AG04449 (cell line): ENCODE measurements at regions not wholly inside any gene's neighbourhood (a gene's known extent, or its start where the extent isn't known, plus 50 kb on each side); places are given as distances from the start of the nearest gene placed in this dataset.

Source experiments
- CTCF ChIA-PET: fragments of 350-600 bp; formaldehyde crosslinking; extraction: SDS; loops from one replicate; lab custom pipeline; 2021; ENCODE audit warnings: antibody characterized with exemption; lab: Yijun Ruan, JAX
- POLR2A ChIA-PET: fragments of 400-600, 350-600 bp; formaldehyde crosslinking; extraction: SDS; loops from one replicate; lab custom pipeline; 2020; ENCODE audit warnings: antibody characterized with exemption, inconsistent platforms; lab: Yijun Ruan, JAX
- DNase-seq: peaks from one replicate; pipeline ENCODE4 v3.0.0-alpha.2; 2010; ENCODE audit warnings: low read depth, low spot score
- H3K4me3 ChIP-seq: 2 replicates; pipeline ENCODE4 v1.5.1; 2011; ENCODE audit warnings: low read depth, mild to moderate bottlenecking, control low read depth, low read length
- CTCF ChIP-seq: IDR thresholded peaks from one replicate; pipeline ENCODE4 v1.5.1; 2011; ENCODE audit warnings: mild to moderate bottlenecking, moderate library complexity, low read length, control low read depth, inconsistent platforms; ENCODE audit not compliant: insufficient read depth; ENCODE audit errors: missing control alignments

DNA sequence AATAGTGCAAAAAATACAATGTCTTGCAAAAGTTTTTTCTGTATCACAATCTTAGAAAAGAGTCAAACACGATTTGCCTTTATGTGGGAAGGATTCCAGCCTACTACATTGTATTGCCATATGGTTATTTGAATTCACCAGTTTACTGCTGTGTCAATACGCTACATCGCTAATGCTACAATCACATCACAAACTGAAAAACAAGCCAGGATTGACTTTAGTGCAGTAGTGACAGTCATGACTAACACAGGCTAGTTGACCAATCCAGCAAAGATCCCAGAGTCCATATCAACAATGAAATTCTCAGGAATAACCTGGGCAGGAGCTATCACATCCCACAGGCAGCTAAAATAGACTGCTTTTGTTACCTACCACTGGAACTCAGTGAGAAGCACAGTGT is 67.0 kb downstream of the IL12A start:
- ChIA-PET POLR2A (no interaction called here), CTCF (no interaction called here)
- no peak overlapping the region for H3K4me3 ChIP-seq
- TF ChIP-seq CTCF = no peak
- DNase-seq = no peak

- ChIA-PET CTCF (interaction anchor here (0.5 kb wide), 1 partner anchor 12 kb away, joined by 3 read pairs; no protein-coding TSS in a partner anchor), POLR2A (no interaction called here)
These were observed 68.7 kb downstream of the IL12A start for GRCh38 chr3:160057331-160057730.

DNA sequence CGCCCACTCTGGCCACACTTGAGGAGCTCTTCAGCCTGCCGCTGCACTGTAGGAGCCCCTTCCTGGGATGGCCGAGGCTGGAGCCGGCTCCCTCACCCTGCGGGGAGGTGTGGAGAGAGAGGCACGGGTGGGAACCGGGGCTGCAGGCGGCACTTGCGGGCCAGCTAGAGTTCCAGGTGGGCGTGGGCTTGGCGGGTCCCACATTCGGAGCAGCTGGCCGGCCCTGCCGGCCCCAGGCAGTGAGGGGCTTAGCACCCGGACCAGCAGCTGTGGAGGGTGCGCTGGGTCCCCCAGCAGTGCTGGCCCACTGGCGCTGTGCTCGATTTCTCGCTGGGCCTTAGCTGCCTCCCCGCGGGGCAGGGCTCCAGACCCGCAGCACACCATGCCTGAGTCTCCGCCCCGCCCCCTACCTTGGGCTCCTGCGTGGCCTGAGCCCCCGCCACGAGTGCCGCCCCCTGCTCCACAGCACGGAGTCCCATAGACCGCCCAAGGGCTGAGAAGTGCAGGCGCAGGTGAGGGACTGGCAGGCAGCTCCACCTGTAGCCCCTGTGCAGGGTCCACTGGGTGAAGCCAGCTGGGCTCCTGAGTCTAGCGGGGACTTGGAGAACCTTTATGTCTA is 71.9 kb downstream of the IL12A start:
- no peak for TF ChIP-seq CTCF
- no peak for DNase-seq
- ChIA-PET CTCF (no interaction called here), POLR2A (no interaction called here)
- H3K4me3 ChIP-seq = no peak overlapping the region

More at GRCh38 chr3:160057331-160057730, 68.7 kb downstream of the IL12A start:
- H3K4me3 ChIP-seq = no peak overlapping the region
- no peak for DNase-seq
- no peak for TF ChIP-seq CTCF

GRCh38 chr3:160061525-160061924 is 72.9 kb downstream of the IL12A start:
- H3K4me3 ChIP-seq = no peak overlapping the region
- DNase-seq = no peak
- no peak for TF ChIP-seq CTCF
- ChIA-PET CTCF (no interaction called here), POLR2A (no interaction called here)

GRCh38 chr3:160065282-160065681 is 76.6 kb downstream of the IL12A start:
- ChIA-PET POLR2A (no interaction called here), CTCF (no interaction called here)

DNA sequence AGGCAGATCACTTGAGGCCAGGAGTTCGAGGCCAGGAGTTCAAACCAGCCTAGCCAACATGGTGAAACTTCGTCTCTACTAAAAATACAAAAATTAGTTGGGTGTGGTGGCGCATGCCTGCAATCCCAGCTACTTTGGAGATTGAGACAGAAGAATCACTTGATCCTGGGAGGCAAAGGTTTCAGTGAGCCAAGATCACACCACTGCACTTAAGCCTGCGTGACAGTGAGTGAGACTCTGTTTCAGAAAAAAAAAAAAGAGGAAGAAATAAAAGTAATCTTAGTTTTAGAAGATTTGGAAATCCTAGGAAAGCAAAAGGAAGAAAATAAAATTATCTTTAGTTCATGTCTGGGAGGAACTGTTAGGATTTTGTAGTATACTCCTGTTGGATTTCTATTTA is 77.2 kb downstream of the IL12A start:
- POLR2A ChIA-PET = no interaction called here
- CTCF ChIA-PET = no interaction called here
- H3K4me3 ChIP-seq = no peak overlapping the region
- no peak for TF ChIP-seq CTCF
- DNase-seq = no peak

More at GRCh38 chr3:160065282-160065681, 76.6 kb downstream of the IL12A start:
- H3K4me3 ChIP-seq = no peak overlapping the region
- no peak for DNase-seq
- TF ChIP-seq CTCF = no peak
